Glutamatergic neuron (in vitro differentiated cells): ENCODE measurements at regions not wholly inside any gene's neighbourhood (a gene's known extent, or its start where the extent isn't known, plus 50 kb on each side); places are given as distances from the start of the nearest gene placed in this dataset.

Source experiments
- DNase-seq: peaks from one replicate; pipeline ENCODE4 v3.0.0; 2022
- H3K27ac Mint-ChIP-seq: one replicate; pipeline ENCODE4 v1.8.0; 2020; ENCODE audit warnings: mild to moderate bottlenecking, mixed read lengths, inconsistent platforms; ENCODE audit not compliant: unreplicated experiment
- H3K27me3 Mint-ChIP-seq: one replicate; pipeline ENCODE4 v1.8.0; 2020; ENCODE audit warnings: mild to moderate bottlenecking, moderate library complexity, mixed read lengths, inconsistent platforms; ENCODE audit not compliant: unreplicated experiment
- H3K36me3 Mint-ChIP-seq: one replicate; pipeline ENCODE4 v1.8.0; 2020; ENCODE audit warnings: mild to moderate bottlenecking, mixed read lengths, inconsistent platforms; ENCODE audit not compliant: unreplicated experiment
- H3K4me1 Mint-ChIP-seq: one replicate; pipeline ENCODE4 v1.8.0; 2020; ENCODE audit warnings: mild to moderate bottlenecking, low read depth, mixed read lengths, inconsistent platforms; ENCODE audit not compliant: unreplicated experiment
- H3K4me3 Mint-ChIP-seq: one replicate; pipeline ENCODE4 v1.8.0; 2020; ENCODE audit warnings: mild to moderate bottlenecking, mixed read lengths, inconsistent platforms; ENCODE audit not compliant: unreplicated experiment
- H3K9me3 Mint-ChIP-seq: one replicate; pipeline ENCODE4 v1.8.0; 2020; ENCODE audit warnings: mild to moderate bottlenecking, moderate library complexity, mixed read lengths, inconsistent platforms; ENCODE audit not compliant: unreplicated experiment
- TF ChIP-seq, protein P1 (sequence below): fragments of 200-600 bp; sonication (generic); IDR thresholded peaks from one replicate; pipeline ENCODE4 v1.5.0; 2021; ENCODE audit not compliant: partially characterized antibody, unreplicated experiment

DNA sequence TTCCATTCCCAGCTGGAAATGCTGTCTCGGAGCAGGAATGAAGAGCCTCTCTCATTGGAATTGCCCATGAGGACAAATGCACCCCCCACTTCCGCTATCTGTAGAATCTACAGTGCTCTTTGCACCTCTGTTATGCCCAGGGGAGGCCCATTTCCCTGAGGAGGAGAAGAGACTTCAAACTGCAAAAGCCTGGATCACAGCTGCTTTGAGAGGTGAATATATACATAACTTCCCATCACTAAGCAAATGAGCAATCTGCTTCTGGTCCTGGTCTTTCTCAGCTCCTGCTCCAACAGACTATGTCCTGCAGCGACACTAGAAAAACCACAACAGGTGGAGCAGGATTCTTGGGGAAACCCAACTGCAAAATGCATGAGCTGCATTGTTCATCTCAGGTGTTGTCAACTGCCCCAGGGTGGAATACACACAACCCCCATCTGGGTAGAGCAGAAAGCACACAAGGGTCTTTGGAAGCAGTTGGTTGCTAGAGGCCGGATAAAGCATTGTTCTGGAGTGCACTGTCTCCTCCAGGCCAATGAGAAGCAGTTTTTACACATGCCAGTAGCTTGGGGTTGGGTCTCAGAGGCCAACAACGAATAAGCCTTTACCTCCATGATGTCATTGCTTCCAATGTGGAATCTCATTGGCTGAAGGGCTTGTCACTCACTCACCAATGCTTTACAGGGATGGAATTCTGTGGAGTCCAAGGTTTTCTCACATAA, 67.7 kb upstream of the RAB4A start:
- H3K27ac Mint-ChIP-seq = peak overlapping the region; percentile 34
- H3K4me1 Mint-ChIP-seq = peaks cover 15% of the 10 kb centered on the region
- peaks cover 2% of the 10 kb centered on the region for H3K9me3 Mint-ChIP-seq
- TF ChIP-seq, protein P1, sequence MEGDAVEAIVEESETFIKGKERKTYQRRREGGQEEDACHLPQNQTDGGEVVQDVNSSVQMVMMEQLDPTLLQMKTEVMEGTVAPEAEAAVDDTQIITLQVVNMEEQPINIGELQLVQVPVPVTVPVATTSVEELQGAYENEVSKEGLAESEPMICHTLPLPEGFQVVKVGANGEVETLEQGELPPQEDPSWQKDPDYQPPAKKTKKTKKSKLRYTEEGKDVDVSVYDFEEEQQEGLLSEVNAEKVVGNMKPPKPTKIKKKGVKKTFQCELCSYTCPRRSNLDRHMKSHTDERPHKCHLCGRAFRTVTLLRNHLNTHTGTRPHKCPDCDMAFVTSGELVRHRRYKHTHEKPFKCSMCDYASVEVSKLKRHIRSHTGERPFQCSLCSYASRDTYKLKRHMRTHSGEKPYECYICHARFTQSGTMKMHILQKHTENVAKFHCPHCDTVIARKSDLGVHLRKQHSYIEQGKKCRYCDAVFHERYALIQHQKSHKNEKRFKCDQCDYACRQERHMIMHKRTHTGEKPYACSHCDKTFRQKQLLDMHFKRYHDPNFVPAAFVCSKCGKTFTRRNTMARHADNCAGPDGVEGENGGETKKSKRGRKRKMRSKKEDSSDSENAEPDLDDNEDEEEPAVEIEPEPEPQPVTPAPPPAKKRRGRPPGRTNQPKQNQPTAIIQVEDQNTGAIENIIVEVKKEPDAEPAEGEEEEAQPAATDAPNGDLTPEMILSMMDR = no peak
- no peak overlapping the region for H3K4me3 Mint-ChIP-seq
- DNase-seq = peak; percentile 62
- H3K27me3 Mint-ChIP-seq = peaks cover 2% of the 10 kb centered on the region
- H3K36me3 Mint-ChIP-seq = peaks cover 6% of the 10 kb centered on the region

DNA sequence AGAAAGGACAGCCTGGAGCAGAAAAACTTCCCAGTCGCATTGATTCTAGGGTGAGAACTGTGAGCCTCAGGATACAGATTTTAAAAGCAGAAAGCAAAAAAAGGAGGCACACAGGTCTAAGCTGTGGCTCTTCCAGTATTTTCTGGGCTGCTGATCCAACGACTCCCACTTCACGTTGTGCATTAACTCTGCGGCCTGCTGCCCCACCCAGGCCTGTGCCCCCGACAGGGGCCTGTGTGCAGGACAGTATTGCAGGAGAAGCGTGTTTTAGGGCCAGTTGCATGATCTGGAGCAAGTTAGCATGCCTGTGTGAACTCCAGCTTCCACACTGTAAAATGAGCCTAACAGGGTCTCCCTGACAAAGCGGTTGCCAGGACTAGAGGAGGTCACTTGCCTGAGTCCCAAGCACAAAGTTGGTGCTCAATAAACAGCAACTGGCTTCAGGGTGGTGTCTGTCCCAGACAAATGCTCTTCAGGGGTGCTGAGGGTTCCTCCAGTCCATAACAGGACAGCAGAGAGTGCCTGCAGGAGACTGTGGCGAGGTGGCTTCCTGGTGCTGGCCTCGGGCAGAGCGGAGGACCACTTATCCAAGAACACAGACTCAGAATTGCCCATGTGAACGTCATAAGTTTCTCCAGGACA, 66.8 kb upstream of the RAB4A start:
- Mint-ChIP-seq H3K4me1 (peaks cover 15% of the 10 kb centered on the region), H3K36me3 (peaks cover 6% of the 10 kb centered on the region), H3K27ac (no peak overlapping the region), H3K4me3 (no peak overlapping the region), H3K9me3 (peaks cover 4% of the 10 kb centered on the region), H3K27me3 (peaks cover 4% of the 10 kb centered on the region)
- no peak for DNase-seq
- TF ChIP-seq, protein P1 = no peak

DNA sequence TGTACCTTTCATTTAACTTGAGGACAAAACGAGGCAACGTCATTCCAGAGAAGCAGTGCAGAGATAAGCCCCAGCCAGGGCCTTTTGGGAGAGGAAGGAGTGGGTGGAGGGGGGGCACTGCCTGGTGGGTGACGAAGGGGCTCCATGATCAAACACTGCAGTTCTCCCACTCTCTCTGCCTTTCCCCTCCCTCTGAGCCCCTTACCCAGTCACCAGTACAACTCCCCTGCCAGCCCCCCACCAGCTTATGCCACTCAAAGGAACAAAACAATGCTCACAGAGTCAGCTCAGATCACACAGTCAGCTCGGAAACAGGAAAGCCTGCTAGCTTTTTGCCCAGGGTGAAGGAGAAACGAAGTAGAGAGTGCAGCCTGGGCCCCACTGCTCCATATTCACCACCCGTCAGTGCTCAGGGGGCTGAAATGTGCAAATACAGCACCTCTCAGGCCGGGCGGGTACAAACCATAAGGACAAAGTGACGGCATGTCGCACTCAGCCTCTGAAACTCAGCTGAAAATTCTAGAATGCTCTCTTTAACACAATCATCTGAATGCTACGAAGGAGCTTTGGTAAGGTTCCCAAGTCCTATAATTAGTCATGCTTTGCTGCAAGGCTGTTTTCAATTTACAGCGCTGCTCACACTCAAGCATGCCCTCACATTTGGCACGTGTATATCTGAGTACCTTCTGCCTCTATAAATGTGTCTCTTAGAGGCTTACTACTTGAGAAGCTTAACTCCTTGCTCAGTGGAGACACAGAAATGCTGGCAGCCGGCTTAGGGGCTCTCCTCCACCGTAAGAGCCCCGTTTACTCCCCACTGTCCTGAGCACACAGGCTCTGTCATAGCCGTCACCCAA, 65.8 kb upstream of the RAB4A start:
- H3K9me3 Mint-ChIP-seq = peaks cover 4% of the 10 kb centered on the region
- H3K27ac Mint-ChIP-seq = no peak overlapping the region
- TF ChIP-seq, protein P1 = no peak
- peaks cover 4% of the 10 kb centered on the region for H3K27me3 Mint-ChIP-seq
- DNase-seq = no peak
- H3K4me3 Mint-ChIP-seq = no peak overlapping the region
- H3K4me1 Mint-ChIP-seq = peaks cover 15% of the 10 kb centered on the region
- peaks cover 6% of the 10 kb centered on the region for H3K36me3 Mint-ChIP-seq

DNA sequence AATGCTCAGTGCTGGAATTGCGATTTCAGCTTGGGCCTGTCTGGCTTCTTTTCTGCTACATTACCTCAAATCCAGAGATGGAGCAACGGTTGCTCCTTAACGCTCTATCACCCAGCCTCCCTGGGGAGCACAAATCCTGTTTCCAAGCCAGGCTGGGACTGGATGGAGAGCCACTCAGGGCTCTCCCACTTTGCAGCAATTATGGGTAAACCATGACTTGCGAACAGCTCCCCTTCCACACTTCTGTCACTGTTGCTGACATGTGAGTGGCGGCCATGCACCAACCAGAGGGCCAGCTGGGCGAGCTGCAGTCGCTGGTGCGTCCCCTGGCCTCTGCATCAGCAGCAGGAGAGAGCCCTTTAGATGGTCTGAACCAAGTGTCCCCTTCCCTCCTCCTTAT, 65.1 kb upstream of the RAB4A start:
- peaks cover 4% of the 10 kb centered on the region for H3K9me3 Mint-ChIP-seq
- no peak overlapping the region for H3K4me3 Mint-ChIP-seq
- peaks cover 15% of the 10 kb centered on the region for H3K4me1 Mint-ChIP-seq
- H3K36me3 Mint-ChIP-seq = peaks cover 6% of the 10 kb centered on the region
- H3K27me3 Mint-ChIP-seq = peaks cover 4% of the 10 kb centered on the region
- H3K27ac Mint-ChIP-seq = no peak overlapping the region
- peak; percentile 32 for DNase-seq
- TF ChIP-seq, protein P1 = no peak
